ENCODE measurements at regions not wholly inside any gene's neighbourhood (a gene's known extent, or its start where the extent isn't known, plus 50 kb on each side); places are given as distances from the start of the nearest gene placed in this dataset.
A peak's percentile ranks its signal among the peaks of the same experiment; 100 is the strongest.

- ATAC-seq (ENCODE audit: poor library complexity), result no peak
- Mint-ChIP-seq H3K4me3 (no peak overlapping the region), H3K27ac (no peak overlapping the region), H3K4me1 (ENCODE audit: low read depth) (no peaks in the 10 kb centered on the region), H3K9me3 (no peaks in the 10 kb centered on the region), H3K36me3 (ENCODE audit: low read depth) (no peaks in the 10 kb centered on the region), H3K27me3 (peaks cover 2% of the 10 kb centered on the region)
- CTCF ChIA-PET, result no interaction called here
- no peaks in the 10 kb centered on the region for H3K36me3 ChIP-seq (ENCODE audit: insufficient read depth, low read length)
- no peak overlapping the region for H3K4me3 ChIP-seq (ENCODE audit: low read length)
- no peak for TF ChIP-seq CTCF (IDR thresholded peaks at IDR 0.05)
- no peak for DNase-seq
- H3K27me3 ChIP-seq (ENCODE audit: control insufficient read depth in 1 of 2, insufficient read depth in 2 of 2, low read length in 2 of 2), result no peaks in the 10 kb centered on the region
- intact Hi-C loops (cut with DNase I, micrococcal nuclease), result no loop called here
- POLR2A ChIA-PET, result no interaction called here
- H3K4me1 ChIP-seq (ENCODE audit: insufficient read depth, low read length), result peaks cover 2% of the 10 kb centered on the region
- H3K27ac ChIP-seq (ENCODE audit: low read depth in 1 of 2, low read length in 2 of 2), result no peak overlapping the region
- peaks cover 0 to 5% of the 10 kb centered on the region in 2 experiments for H3K9me3 ChIP-seq (ENCODE audit: control insufficient read depth in 1 of 2, insufficient read depth in 1 of 2, low read length in 2 of 2)
Measured at GRCh38 chr9:89992326-89993198, 387.8 kb downstream of the GADD45G start.

GRCh38 chr9:89993678-89994630 lies 389.1 kb downstream of the GADD45G start:
- Mint-ChIP-seq H3K4me3 (no peak overlapping the region), H3K27ac (no peak overlapping the region), H3K36me3 (ENCODE audit: low read depth) (no peaks in the 10 kb centered on the region), H3K27me3 (no peaks in the 10 kb centered on the region), H3K4me1 (ENCODE audit: low read depth) (peaks cover 4% of the 10 kb centered on the region), H3K9me3 (no peaks in the 10 kb centered on the region)
- intact Hi-C loops (cut with DNase I, micrococcal nuclease), result no loop called here
- H3K27ac ChIP-seq (ENCODE audit: low read depth in 1 of 2, low read length in 2 of 2), result no peak overlapping the region
- CTCF ChIA-PET, result no interaction called here
- H3K4me3 ChIP-seq (ENCODE audit: low read length), result no peak overlapping the region
- H3K27me3 ChIP-seq (ENCODE audit: control insufficient read depth in 1 of 2, insufficient read depth in 2 of 2, low read length in 2 of 2), result no peaks in the 10 kb centered on the region
- H3K4me1 ChIP-seq (ENCODE audit: insufficient read depth, low read length), result peaks cover 7% of the 10 kb centered on the region
- DNase-seq (peak in 3 of 14 experiments; percentile 14 to 39 (median 30)), ATAC-seq (ENCODE audit: poor library complexity) (no peak)
- TF ChIP-seq CTCF (IDR thresholded peaks at IDR 0.05), result no peak
- peaks cover 0 to 5% of the 10 kb centered on the region in 2 experiments for H3K9me3 ChIP-seq (ENCODE audit: control insufficient read depth in 1 of 2, insufficient read depth in 1 of 2, low read length in 2 of 2)
- POLR2A ChIA-PET, result no interaction called here
- no peaks in the 10 kb centered on the region for H3K36me3 ChIP-seq (ENCODE audit: insufficient read depth, low read length)

GRCh38 chr9:89994988-89995613 lies 390.3 kb downstream of the GADD45G start:
- Mint-ChIP-seq H3K27ac (no peak overlapping the region), H3K27me3 (no peaks in the 10 kb centered on the region), H3K4me1 (ENCODE audit: low read depth) (peaks cover 15% of the 10 kb centered on the region), H3K36me3 (ENCODE audit: low read depth) (no peaks in the 10 kb centered on the region), H3K9me3 (no peaks in the 10 kb centered on the region), H3K4me3 (no peak overlapping the region)
- no peaks in the 10 kb centered on the region for H3K27me3 ChIP-seq (ENCODE audit: control insufficient read depth in 1 of 2, insufficient read depth in 2 of 2, low read length in 2 of 2)
- intact Hi-C loops (cut with DNase I, micrococcal nuclease), result no loop called here
- no peak overlapping the region for H3K27ac ChIP-seq (ENCODE audit: low read depth in 1 of 2, low read length in 2 of 2)
- ChIA-PET POLR2A (no interaction called here), CTCF (no interaction called here)
- H3K4me3 ChIP-seq (ENCODE audit: low read length), result no peak overlapping the region
- peaks cover 18% of the 10 kb centered on the region for H3K4me1 ChIP-seq (ENCODE audit: insufficient read depth, low read length)
- no peaks in the 10 kb centered on the region for H3K36me3 ChIP-seq (ENCODE audit: insufficient read depth, low read length)
- peaks cover 0 to 5% of the 10 kb centered on the region in 2 experiments for H3K9me3 ChIP-seq (ENCODE audit: control insufficient read depth in 1 of 2, insufficient read depth in 1 of 2, low read length in 2 of 2)
- no peak for DNase-seq
- TF ChIP-seq CTCF (IDR thresholded peaks at IDR 0.05), result no peak
- ATAC-seq (ENCODE audit: poor library complexity), result no peak

Data from CD4-positive, alpha-beta T cell (primary cell).